ENCODE measurements at regions not wholly inside any gene's neighbourhood (a gene's known extent, or its start where the extent isn't known, plus 50 kb on each side); places are given as distances from the start of the nearest gene placed in this dataset.

- Histone ChIP-seq H3K27me3 (ENCODE audit: control insufficient read depth, insufficient read depth, low read length) (no peaks in the 10 kb centered on the region), H3K4me3 (ENCODE audit: low read depth, low read length) (no peak overlapping the region), H3K36me3 (ENCODE audit: control insufficient read depth, insufficient read depth, low read length) (no peaks in the 10 kb centered on the region)
- no peak for FAIRE-seq
- TF ChIP-seq, protein P1, sequence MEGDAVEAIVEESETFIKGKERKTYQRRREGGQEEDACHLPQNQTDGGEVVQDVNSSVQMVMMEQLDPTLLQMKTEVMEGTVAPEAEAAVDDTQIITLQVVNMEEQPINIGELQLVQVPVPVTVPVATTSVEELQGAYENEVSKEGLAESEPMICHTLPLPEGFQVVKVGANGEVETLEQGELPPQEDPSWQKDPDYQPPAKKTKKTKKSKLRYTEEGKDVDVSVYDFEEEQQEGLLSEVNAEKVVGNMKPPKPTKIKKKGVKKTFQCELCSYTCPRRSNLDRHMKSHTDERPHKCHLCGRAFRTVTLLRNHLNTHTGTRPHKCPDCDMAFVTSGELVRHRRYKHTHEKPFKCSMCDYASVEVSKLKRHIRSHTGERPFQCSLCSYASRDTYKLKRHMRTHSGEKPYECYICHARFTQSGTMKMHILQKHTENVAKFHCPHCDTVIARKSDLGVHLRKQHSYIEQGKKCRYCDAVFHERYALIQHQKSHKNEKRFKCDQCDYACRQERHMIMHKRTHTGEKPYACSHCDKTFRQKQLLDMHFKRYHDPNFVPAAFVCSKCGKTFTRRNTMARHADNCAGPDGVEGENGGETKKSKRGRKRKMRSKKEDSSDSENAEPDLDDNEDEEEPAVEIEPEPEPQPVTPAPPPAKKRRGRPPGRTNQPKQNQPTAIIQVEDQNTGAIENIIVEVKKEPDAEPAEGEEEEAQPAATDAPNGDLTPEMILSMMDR (IDR thresholded peaks at IDR 0.05; ENCODE audit: insufficient read depth, low read length, severe bottlenecking): no peak
- no peak for DNase-seq (ENCODE audit: low read depth)
Measured at GRCh38 chr4:165634766-165635165, 238.3 kb upstream of the TLL1 start.

DNA sequence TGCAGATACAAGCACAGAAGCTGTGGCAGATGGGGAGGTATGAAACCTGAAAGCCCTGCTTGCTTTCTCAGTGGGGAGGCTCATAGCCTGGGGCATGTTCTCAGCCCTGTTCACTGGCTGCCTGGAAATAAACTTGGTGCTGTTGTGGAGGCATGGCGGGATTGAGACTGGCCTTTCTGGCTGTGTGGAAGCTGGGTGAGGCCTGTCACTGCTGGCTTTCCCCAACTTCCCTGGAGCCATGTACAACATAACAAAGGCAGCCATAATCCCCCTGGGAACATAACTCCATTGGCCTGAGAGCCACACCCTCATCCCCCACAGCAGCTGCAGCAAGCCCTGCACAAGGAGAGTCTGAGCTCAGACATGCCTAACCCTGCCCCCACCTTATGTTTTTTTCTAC lies 237.7 kb upstream of the TLL1 start:
- Histone ChIP-seq H3K4me3 (ENCODE audit: low read depth, low read length) (no peak overlapping the region), H3K27me3 (ENCODE audit: control insufficient read depth, insufficient read depth, low read length) (no peaks in the 10 kb centered on the region), H3K36me3 (ENCODE audit: control insufficient read depth, insufficient read depth, low read length) (no peaks in the 10 kb centered on the region)
- TF ChIP-seq, protein P1 (IDR thresholded peaks at IDR 0.05; ENCODE audit: insufficient read depth, low read length, severe bottlenecking): no peak
- FAIRE-seq (no peak), DNase-seq (ENCODE audit: low read depth) (no peak)

- DNase-seq (ENCODE audit: low read depth) (no peak), FAIRE-seq (no peak)
- H3K27me3 ChIP-seq (ENCODE audit: control insufficient read depth, insufficient read depth, low read length): no peaks in the 10 kb centered on the region
- TF ChIP-seq, protein P1 (IDR thresholded peaks at IDR 0.05; ENCODE audit: insufficient read depth, low read length, severe bottlenecking): no peak
- no peak overlapping the region for H3K4me3 ChIP-seq (ENCODE audit: low read depth, low read length)
- no peaks in the 10 kb centered on the region for H3K36me3 ChIP-seq (ENCODE audit: control insufficient read depth, insufficient read depth, low read length)
Measured at GRCh38 chr4:165635951-165636350, 237.1 kb upstream of the TLL1 start.

DNA sequence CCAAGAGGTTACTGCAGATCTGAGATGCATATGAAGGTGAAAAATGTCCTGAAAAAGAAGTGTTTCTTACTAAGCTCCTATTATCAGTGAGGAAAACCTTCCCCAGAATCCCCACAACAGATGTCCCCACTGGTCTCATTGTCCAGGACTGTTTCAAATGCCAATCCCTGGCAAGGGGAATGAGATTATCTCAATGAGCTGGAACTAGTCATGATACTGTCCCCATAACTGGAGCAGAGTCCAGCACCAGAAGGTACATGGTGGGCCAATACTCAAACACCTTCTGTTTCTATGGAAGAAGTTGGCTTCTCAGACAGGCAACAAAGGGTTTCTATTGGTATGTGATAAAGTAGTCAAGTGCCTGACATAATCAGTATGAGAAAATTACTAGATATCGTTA lies 221.1 kb upstream of the TLL1 start:
- Histone ChIP-seq H3K27me3 (ENCODE audit: control insufficient read depth, insufficient read depth, low read length) (no peaks in the 10 kb centered on the region), H3K4me3 (ENCODE audit: low read depth, low read length) (no peak overlapping the region), H3K36me3 (ENCODE audit: control insufficient read depth, insufficient read depth, low read length) (no peaks in the 10 kb centered on the region)
- FAIRE-seq (no peak), DNase-seq (ENCODE audit: low read depth) (no peak)
- TF ChIP-seq, protein P1 (IDR thresholded peaks at IDR 0.05; ENCODE audit: insufficient read depth, low read length, severe bottlenecking): no peak

DNA sequence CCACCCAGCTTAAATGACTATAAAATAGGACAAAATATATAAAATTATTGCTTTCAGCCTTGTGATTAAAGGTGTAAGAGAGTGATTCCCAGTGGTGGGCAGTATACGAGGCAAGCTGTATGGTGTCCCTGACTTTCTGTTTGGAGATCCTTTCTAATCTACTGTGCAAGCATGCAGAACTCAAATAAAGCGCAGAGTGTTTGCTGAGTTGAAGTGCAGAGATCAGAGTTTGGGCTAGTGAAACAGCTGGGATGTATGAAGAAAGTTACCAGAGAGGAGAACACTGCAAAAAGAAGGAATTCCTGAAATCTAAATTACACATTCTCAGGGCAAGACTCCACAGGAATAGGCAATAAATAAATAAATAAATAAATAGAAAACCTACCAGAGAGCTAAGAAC lies 218.5 kb upstream of the TLL1 start:
- no peaks in the 10 kb centered on the region for H3K27me3 ChIP-seq (ENCODE audit: control insufficient read depth, insufficient read depth, low read length)
- FAIRE-seq: no peak
- H3K4me3 ChIP-seq (ENCODE audit: low read depth, low read length): no peak overlapping the region
- DNase-seq (ENCODE audit: low read depth): no peak
- TF ChIP-seq, protein P1 (IDR thresholded peaks at IDR 0.05; ENCODE audit: insufficient read depth, low read length, severe bottlenecking): no peak
- no peaks in the 10 kb centered on the region for H3K36me3 ChIP-seq (ENCODE audit: control insufficient read depth, insufficient read depth, low read length)

DNA sequence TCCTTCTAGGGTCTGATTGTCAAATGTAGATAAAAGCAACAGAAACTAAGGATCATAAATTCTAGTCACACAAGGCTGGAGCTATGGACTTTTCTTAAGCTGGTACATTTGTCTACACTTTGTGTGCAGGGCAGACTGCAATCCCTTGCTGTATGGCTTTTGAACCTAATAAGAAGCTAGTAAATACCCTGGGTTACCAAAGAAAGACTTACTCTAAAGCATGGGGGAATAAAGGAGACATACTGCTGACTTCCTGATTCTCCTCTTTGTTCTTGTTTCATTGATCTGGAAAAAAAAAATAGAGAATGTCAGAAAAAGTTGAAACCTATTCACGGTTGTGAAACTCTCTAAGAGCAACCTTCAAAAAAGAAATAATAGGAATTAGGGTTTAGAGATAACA lies 216.6 kb upstream of the TLL1 start:
- DNase-seq (ENCODE audit: low read depth): no peak
- no peak overlapping the region for H3K4me3 ChIP-seq (ENCODE audit: low read depth, low read length)
- no peaks in the 10 kb centered on the region for H3K27me3 ChIP-seq (ENCODE audit: control insufficient read depth, insufficient read depth, low read length)
- FAIRE-seq: no peak
- no peaks in the 10 kb centered on the region for H3K36me3 ChIP-seq (ENCODE audit: control insufficient read depth, insufficient read depth, low read length)
- TF ChIP-seq, protein P1 (IDR thresholded peaks at IDR 0.05; ENCODE audit: insufficient read depth, low read length, severe bottlenecking): no peak
